IMR-90 (cell line): ENCODE measurements at regions not wholly inside any gene's neighbourhood (a gene's known extent, or its start where the extent isn't known, plus 50 kb on each side); places are given as distances from the start of the nearest gene placed in this dataset.

Experiments used
- ATAC-seq: fragments of 200-7000 bp; cut with Tn5 transposase; 2 replicates; pipeline ENCODE4 v1.9.1; 2020; ENCODE audit warnings: low read depth, mild to moderate bottlenecking, moderate library complexity
- BruUV-seq: library from RNA; stranded (reverse); fragments of 400-500 nt; replicated peaks from 2 replicates; lab custom pipeline; 2021; lab: Mats Ljungman, UMichigan
- CTCF ChIA-PET: fragments of 300-600 bp; formaldehyde crosslinking; extraction: SDS; loops from one replicate; lab custom pipeline; 2021; ENCODE audit warnings: antibody characterized with exemption; lab: Yijun Ruan, JAX
- POLR2A ChIA-PET: fragments of 300-600 bp; sonication (Branson Sonifier 250); formaldehyde crosslinking; loops from one replicate; lab custom pipeline; 2022; ENCODE audit warnings: antibody characterized with exemption; ENCODE audit not compliant: unreplicated experiment; lab: Charles Lee
- DNase-seq: peaks from one replicate; pipeline ENCODE4 v3.0.0; 2013
- H2AFZ ChIP-seq: replicated peaks from 2 replicates; pipeline ENCODE3; 2013; ENCODE audit warnings: low read length, mild to moderate bottlenecking; ENCODE audit not compliant: poor library complexity
- H2AK5ac ChIP-seq: 2 replicates; pipeline ENCODE4 v1.6.1; 2013; ENCODE audit warnings: low read depth, low read length, inconsistent platforms
- H2AK9ac ChIP-seq: replicated peaks from 2 replicates; pipeline ENCODE3; 2013; ENCODE audit warnings: mild to moderate bottlenecking, low read depth, low read length, moderate library complexity; ENCODE audit not compliant: poor library complexity
- H2BK120ac ChIP-seq: 2 replicates; pipeline ENCODE4 v1.6.1; 2013; ENCODE audit warnings: low read depth, low read length, inconsistent platforms
- H2BK15ac ChIP-seq: 3 replicates; pipeline ENCODE4 v1.6.1; 2013; ENCODE audit warnings: low read depth, low read length, inconsistent platforms
- H2BK20ac ChIP-seq: 2 replicates; pipeline ENCODE4 v1.6.1; 2013; ENCODE audit warnings: low read depth, mild to moderate bottlenecking, inconsistent platforms, low read length, moderate library complexity
- H2BK5ac ChIP-seq: 2 replicates; pipeline ENCODE4 v1.6.1; 2013; ENCODE audit warnings: mild to moderate bottlenecking, low read depth, low read length, inconsistent platforms; ENCODE audit not compliant: poor library complexity, severe bottlenecking
- H3K14ac ChIP-seq: replicated peaks from 2 replicates; pipeline ENCODE4 v1.6.1; 2013; ENCODE audit warnings: low read depth, low read length, inconsistent platforms
- H3K18ac ChIP-seq: 2 replicates; pipeline ENCODE4 v1.6.1; 2013; ENCODE audit warnings: low read depth, low read length, control low read depth
- H3K23ac ChIP-seq: 2 replicates; pipeline ENCODE4 v1.6.1; 2013; ENCODE audit warnings: low read depth, low read length, inconsistent platforms
- H3K27ac ChIP-seq: 2 replicates; pipeline ENCODE4 v1.5.1; 2013; ENCODE audit warnings: mild to moderate bottlenecking, control low read depth, low read length; ENCODE audit not compliant: insufficient read depth
- H3K27me3 ChIP-seq: 2 replicates; pipeline ENCODE4 v1.6.1; 2013; ENCODE audit warnings: low read length; ENCODE audit not compliant: control insufficient read depth, insufficient read depth
- H3K36me3 ChIP-seq: 2 replicates; pipeline ENCODE4 v1.6.1; 2013; ENCODE audit warnings: low read length, mixed read lengths; ENCODE audit not compliant: control insufficient read depth, insufficient read depth
- H3K4ac ChIP-seq: 2 replicates; pipeline ENCODE4 v1.6.1; 2013; ENCODE audit warnings: low read depth, low read length, inconsistent platforms
- H3K4me1 ChIP-seq: 2 replicates; pipeline ENCODE4 v1.6.1; 2013; ENCODE audit warnings: low read length, mixed read lengths; ENCODE audit not compliant: control insufficient read depth, insufficient read depth
- H3K4me2 ChIP-seq: 2 replicates; pipeline ENCODE4 v1.6.1; 2013; ENCODE audit warnings: low read depth, mild to moderate bottlenecking, control low read depth, low read length, moderate library complexity
- H3K4me3 ChIP-seq: 2 replicates; pipeline ENCODE4 v1.5.1; 2013; ENCODE audit warnings: low read depth, mild to moderate bottlenecking, control low read depth, low read length, moderate library complexity; ENCODE audit not compliant: insufficient read depth
- H3K56ac ChIP-seq: 2 replicates; pipeline ENCODE4 v1.6.1; 2013; ENCODE audit warnings: low read length, inconsistent platforms; ENCODE audit not compliant: insufficient read depth; ENCODE audit errors: extremely low read depth
- H3K79me1 ChIP-seq, 2 experiments: 2 replicates each; pipeline ENCODE4 v1.6.1; 2013; ENCODE audit warnings: low read length in 2 of 2, inconsistent platforms in 1 of 2, low read depth in 1 of 2
- H3K9ac ChIP-seq: 2 replicates; pipeline ENCODE4 v1.6.1; 2013; ENCODE audit warnings: low read depth, low read length, control low read depth
- H3K9me1 ChIP-seq: 2 replicates; pipeline ENCODE4 v1.6.1; 2013; ENCODE audit warnings: low read length, inconsistent platforms; ENCODE audit not compliant: insufficient read depth
- H3K9me3 ChIP-seq: 2 replicates; pipeline ENCODE4 v1.6.1; 2013; ENCODE audit warnings: low read length; ENCODE audit not compliant: control insufficient read depth, insufficient read depth
- H4K20me1 ChIP-seq: 2 replicates; pipeline ENCODE4 v1.6.1; 2013; ENCODE audit warnings: low read length, inconsistent platforms; ENCODE audit not compliant: insufficient read depth
- H4K5ac ChIP-seq: 2 replicates; pipeline ENCODE4 v1.6.1; 2013; ENCODE audit warnings: mild to moderate bottlenecking, low read depth, low read length, control low read depth
- H4K8ac ChIP-seq, 2 experiments: 2 replicates each; pipeline ENCODE4 v1.6.1; 2013; ENCODE audit warnings: low read depth in 2 of 2, low read length in 2 of 2, control low read depth in 1 of 2, inconsistent platforms in 1 of 2
- H4K91ac ChIP-seq: 2 replicates; pipeline ENCODE4 v1.6.1; 2013; ENCODE audit warnings: low read depth, low read length, inconsistent platforms; ENCODE audit not compliant: insufficient read depth
- BHLHE40 ChIP-seq: fragments of 150-350 bp; IDR thresholded peaks from 2 replicates; pipeline ENCODE4 v1.6.1; 2016; ENCODE audit warnings: mild to moderate bottlenecking, low read depth, low read length
- CEBPB ChIP-seq: IDR thresholded peaks from 2 replicates; pipeline ENCODE4 v1.6.1; 2012; ENCODE audit warnings: low read depth, low read length, improper control_type of control experiment
- CHD1 ChIP-seq: IDR thresholded peaks from 2 replicates; pipeline ENCODE4 v1.6.1; 2012; ENCODE audit warnings: low read depth, low read length, improper control_type of control experiment
- FOS ChIP-seq: fragments of 150-350 bp; IDR thresholded peaks from 2 replicates; pipeline ENCODE4 v1.6.1; 2016; ENCODE audit warnings: low read depth, low read length
- MAFK ChIP-seq: IDR thresholded peaks from 2 replicates; pipeline ENCODE4 v1.6.1; 2012; ENCODE audit warnings: low read depth, low read length, improper control_type of control experiment
- MAZ ChIP-seq: IDR thresholded peaks from 2 replicates; pipeline ENCODE4 v1.6.1; 2012; ENCODE audit warnings: low read depth, mild to moderate bottlenecking, low read length, improper control_type of control experiment, moderate library complexity, borderline replicate concordance
- MXI1 ChIP-seq: IDR thresholded peaks from 2 replicates; pipeline ENCODE4 v1.6.1; 2012; ENCODE audit warnings: low read depth, mild to moderate bottlenecking, low read length, moderate library complexity, borderline replicate concordance
- NFE2L2 ChIP-seq: fragments of 150-350 bp; IDR thresholded peaks from 2 replicates; pipeline ENCODE4 v1.6.1; 2016; ENCODE audit warnings: low read depth, mild to moderate bottlenecking, low read length
- POLR2A ChIP-seq: IDR thresholded peaks from 2 replicates; pipeline ENCODE4 v1.6.1; 2012; ENCODE audit warnings: mild to moderate bottlenecking, low read depth, low read length
- RAD21 ChIP-seq: IDR thresholded peaks from 2 replicates; pipeline ENCODE4 v1.6.1; 2012; ENCODE audit warnings: low read length, improper control_type of control experiment
- RCOR1 ChIP-seq: IDR thresholded peaks from 2 replicates; pipeline ENCODE4 v1.6.1; 2012; ENCODE audit warnings: mild to moderate bottlenecking, low read length, improper control_type of control experiment; ENCODE audit not compliant: insufficient replicate concordance
- RFX5 ChIP-seq: IDR thresholded peaks from 2 replicates; pipeline ENCODE4 v1.8.0; 2012; ENCODE audit warnings: low read depth, mild to moderate bottlenecking, low read length, moderate library complexity
- SMC3 ChIP-seq: fragments of 150-350 bp; IDR thresholded peaks from 2 replicates; pipeline ENCODE4 v1.6.1; 2016; ENCODE audit warnings: low read depth, mild to moderate bottlenecking, antibody characterized with exemption, low read length, moderate library complexity
- USF2 ChIP-seq: fragments of 150-350 bp; IDR thresholded peaks from 2 replicates; pipeline ENCODE4 v1.6.1; 2017; ENCODE audit warnings: mild to moderate bottlenecking, antibody characterized with exemption, low read length, low read depth
- WGBS, 2 experiments: methylation state at CpG; one replicate each; pipeline versions ENCODE4 v1.1.5 to v1.1.7; 2013; ENCODE audit warnings: missing lambda C conversion rate in 2 of 2; ENCODE audit not compliant: insufficient read length in 1 of 2; ENCODE audit errors: extremely low coverage in 2 of 2; 5-methylcytosine and 5-hydroxymethylcytosine counted together
- dilution Hi-C: fragments of 300-500 bp; cut with HindIII; formaldehyde crosslinking; loops from one replicate; pipeline ENCODE4 v1.14.3; 2018; ENCODE audit warnings: low sequenced_read_pairs; ENCODE audit not compliant: unreplicated experiment
- in situ Hi-C: fragments of 300-500 bp; cut with MboI; formaldehyde crosslinking; loops from 3 replicates; pipeline ENCODE4 v1.14.3; 2019; ENCODE audit warnings: low sequenced_read_pairs, inconsistent platforms, mixed read lengths
- intact Hi-C: fragments of 100-400 bp; cut with micrococcal nuclease; formaldehyde crosslinking; loops from 2 replicates; pipeline ENCODE4 v1.10.0; 2022
- TF ChIP-seq, protein P1 (sequence below): conservative IDR thresholded peaks from 2 replicates; pipeline ENCODE4 v1.5.1; 2012; ENCODE audit warnings: mild to moderate bottlenecking, low read depth, low read length, improper control_type of control experiment
- TF ChIP-seq, protein P2 (sequence below): fragments of 150-350 bp; IDR thresholded peaks from 2 replicates; pipeline ENCODE4 v1.6.1; 2016; ENCODE audit warnings: low read depth, mild to moderate bottlenecking, low read length, moderate library complexity, borderline replicate concordance

GRCh38 chr10:33968983-33969382 lies 634.5 kb upstream of the NRP1 start:
- in situ Hi-C loops: no loop called here
- Histone ChIP-seq H3K4me2 (no peak overlapping the region), H4K8ac (no peak overlapping the region), H2AK5ac (no peak overlapping the region), H3K14ac (no peak overlapping the region), H3K18ac (no peak overlapping the region), H2BK5ac (no peak overlapping the region), H2BK120ac (no peak overlapping the region), H3K4ac (no peak overlapping the region), H3K4me3 (no peak overlapping the region), H3K56ac (no peak overlapping the region), H3K36me3 (no peaks in the 10 kb centered on the region), H3K9me3 (no peaks in the 10 kb centered on the region; the same call in 1 of the 2 replicates), H3K9ac (no peak overlapping the region), H4K91ac (no peak overlapping the region), H3K27me3 (peaks cover 2% of the 10 kb centered on the region; the same call in 1 of the 2 replicates), H3K9me1 (no peaks in the 10 kb centered on the region), H2BK15ac (no peak overlapping the region), H4K20me1 (no peaks in the 10 kb centered on the region), H2AK9ac (no peak overlapping the region), H3K27ac (no peak overlapping the region), H3K79me1 (no peaks in the 10 kb centered on the region), H2AFZ (no peak overlapping the region), H4K5ac (no peak overlapping the region), H3K23ac (no peak overlapping the region), H3K4me1 (no peaks in the 10 kb centered on the region), H2BK20ac (no peak overlapping the region)
- ChIA-PET POLR2A (no interaction called here), CTCF (no interaction called here)
- dilution Hi-C loops: no loop called here
- intact Hi-C loops: no loop called here
- ATAC-seq (no peak), DNase-seq (no peak)
- no CpG with 5 or more reads among the region's 1 CpG for WGBS, 2 experiments
- no TSS peak for BruUV-seq
- TF ChIP-seq SMC3: no peak
- TF ChIP-seq RFX5: no peak
- no peak for TF ChIP-seq FOS
- TF ChIP-seq USF2: no peak
- TF ChIP-seq MAZ: no peak
- no peak for TF ChIP-seq CHD1
- no peak for TF ChIP-seq RAD21
- TF ChIP-seq MAFK: no peak
- TF ChIP-seq BHLHE40: no peak
- TF ChIP-seq NFE2L2: no peak
- no peak for TF ChIP-seq POLR2A
- TF ChIP-seq, protein P1, sequence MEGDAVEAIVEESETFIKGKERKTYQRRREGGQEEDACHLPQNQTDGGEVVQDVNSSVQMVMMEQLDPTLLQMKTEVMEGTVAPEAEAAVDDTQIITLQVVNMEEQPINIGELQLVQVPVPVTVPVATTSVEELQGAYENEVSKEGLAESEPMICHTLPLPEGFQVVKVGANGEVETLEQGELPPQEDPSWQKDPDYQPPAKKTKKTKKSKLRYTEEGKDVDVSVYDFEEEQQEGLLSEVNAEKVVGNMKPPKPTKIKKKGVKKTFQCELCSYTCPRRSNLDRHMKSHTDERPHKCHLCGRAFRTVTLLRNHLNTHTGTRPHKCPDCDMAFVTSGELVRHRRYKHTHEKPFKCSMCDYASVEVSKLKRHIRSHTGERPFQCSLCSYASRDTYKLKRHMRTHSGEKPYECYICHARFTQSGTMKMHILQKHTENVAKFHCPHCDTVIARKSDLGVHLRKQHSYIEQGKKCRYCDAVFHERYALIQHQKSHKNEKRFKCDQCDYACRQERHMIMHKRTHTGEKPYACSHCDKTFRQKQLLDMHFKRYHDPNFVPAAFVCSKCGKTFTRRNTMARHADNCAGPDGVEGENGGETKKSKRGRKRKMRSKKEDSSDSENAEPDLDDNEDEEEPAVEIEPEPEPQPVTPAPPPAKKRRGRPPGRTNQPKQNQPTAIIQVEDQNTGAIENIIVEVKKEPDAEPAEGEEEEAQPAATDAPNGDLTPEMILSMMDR: no peak
- no peak for TF ChIP-seq MXI1
- TF ChIP-seq RCOR1: no peak
- TF ChIP-seq, protein P2, sequence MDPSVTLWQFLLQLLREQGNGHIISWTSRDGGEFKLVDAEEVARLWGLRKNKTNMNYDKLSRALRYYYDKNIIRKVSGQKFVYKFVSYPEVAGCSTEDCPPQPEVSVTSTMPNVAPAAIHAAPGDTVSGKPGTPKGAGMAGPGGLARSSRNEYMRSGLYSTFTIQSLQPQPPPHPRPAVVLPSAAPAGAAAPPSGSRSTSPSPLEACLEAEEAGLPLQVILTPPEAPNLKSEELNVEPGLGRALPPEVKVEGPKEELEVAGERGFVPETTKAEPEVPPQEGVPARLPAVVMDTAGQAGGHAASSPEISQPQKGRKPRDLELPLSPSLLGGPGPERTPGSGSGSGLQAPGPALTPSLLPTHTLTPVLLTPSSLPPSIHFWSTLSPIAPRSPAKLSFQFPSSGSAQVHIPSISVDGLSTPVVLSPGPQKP: no peak
- no peak for TF ChIP-seq CEBPB
